Dermis microvascular lymphatic vessel endothelial cell (primary cell): ENCODE measurements at regions not wholly inside any gene's neighbourhood (a gene's known extent, or its start where the extent isn't known, plus 50 kb on each side); places are given as distances from the start of the nearest gene placed in this dataset.

ENCODE experiments used
- DNase-seq, 2 donors: peaks; one replicate each; pipeline versions ENCODE4 v3.0.0 to v3.0.0-alpha.2; 2010; ENCODE audit warnings: low read depth in 2 of 2

- DNase-seq, result peak; percentile 45 to 83
Measured at GRCh38 chr14:49999146-49999761, 106.4 kb downstream of the ARF6 start.

- DNase-seq, result no peak
Measured at GRCh38 chr14:49999826-50000379, 107.0 kb downstream of the ARF6 start.

- DNase-seq, result peak in 1 of 2 donors; percentile 56
Measured at GRCh38 chr14:50000380-50001150, 107.7 kb downstream of the ARF6 start.

DNA sequence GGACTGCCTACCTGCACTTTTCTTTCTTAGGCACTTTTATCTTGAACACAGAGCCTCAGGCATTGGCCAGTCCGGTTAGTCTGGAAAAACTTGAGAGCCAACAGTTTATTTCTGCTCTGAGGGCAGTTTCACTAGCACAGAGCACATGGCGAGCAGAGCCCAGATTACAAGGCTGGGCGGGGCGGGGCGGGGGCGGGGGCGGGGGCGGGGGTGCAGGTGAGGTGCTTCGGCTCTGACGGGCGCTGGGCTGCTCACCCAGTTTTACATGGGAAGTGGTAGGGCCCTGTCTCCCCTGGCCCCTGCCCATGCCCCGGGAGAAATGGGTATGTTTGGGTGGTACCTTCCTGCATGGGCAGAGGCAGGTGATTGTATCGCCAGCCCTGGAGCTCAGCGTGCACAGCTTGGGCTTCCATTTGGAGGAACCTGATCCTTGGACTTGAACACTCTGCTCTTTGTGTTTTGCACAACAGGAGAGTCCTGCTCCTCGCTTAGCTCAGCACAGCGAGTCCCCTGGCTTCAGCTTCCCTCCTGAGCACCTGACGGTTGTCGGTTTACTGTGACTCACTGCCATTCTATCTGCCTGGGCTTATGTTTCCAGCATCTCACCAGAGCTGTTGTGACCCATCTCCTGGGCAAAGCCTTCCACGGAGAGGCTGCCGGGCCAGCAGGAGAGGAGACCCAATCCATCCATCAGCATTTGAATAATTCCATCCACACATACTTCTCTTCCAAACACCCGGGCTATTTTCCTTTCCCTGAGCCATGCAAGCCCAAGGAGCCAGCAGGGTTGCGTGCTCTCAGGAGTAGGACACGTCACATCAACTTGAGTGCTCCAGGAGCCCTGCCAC is 108.5 kb downstream of the ARF6 start:
- peak in 1 of 2 donors; percentile 50 for DNase-seq

- no peak for DNase-seq
Measured at GRCh38 chr14:50001999-50002925, 109.4 kb downstream of the ARF6 start.

DNA sequence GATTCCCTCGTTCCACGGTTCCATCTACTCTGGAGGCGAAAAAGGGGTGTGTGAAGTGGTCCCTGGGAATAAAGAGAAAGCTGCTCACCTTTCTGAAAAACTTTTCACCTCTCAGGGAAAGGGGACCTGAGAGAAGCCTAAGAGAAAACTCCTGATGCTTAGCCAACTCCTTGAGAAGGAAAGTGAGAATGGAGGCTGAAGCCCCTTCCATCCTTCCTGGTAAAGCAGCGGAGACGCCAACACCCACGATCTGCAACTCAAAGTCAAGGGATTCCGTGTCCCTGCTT is 110.0 kb downstream of the ARF6 start:
- no peak for DNase-seq

DNA sequence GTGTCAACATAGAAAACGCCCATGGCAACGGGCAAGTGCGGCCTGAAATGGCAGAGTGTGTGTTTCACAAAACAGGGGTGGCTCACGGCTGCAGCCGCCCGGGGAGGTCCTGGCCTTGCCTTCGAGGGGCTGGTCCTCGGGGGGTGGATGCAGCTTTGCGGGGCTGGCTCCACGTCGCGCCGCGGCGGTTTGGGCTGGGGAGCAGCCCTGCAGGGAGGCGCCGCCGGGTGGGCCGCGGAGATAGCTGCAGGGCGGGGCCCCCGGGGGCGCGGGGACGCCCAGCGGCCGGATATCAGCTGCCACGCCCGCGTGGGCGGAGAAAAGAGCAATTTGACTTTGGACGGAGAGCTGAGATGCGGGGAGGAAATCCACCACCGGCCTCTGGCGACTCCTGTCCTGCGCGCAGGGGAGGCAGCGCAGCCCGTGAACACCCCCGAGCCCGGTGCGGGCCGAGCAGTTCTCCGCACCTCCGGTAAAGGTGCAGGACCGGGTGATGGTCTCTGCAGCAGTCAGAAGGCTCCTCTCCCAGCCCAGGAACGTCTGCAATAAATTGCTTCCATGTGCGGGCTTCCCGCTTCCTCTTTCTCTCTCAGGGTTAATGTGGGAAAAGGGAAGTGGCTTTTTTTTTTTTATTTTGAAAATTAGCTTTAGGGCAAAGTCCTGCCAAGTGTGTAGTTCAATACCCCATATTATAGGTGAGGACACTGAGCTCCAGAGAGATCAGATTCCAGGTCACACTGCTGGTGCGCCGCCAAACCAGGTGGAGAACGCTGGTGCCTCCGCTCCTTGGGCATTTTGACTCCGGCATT is 110.5 kb downstream of the ARF6 start:
- DNase-seq, result peak in 1 of 2 donors; percentile 38

- DNase-seq, result no peak
Measured at GRCh38 chr14:50006141-50006540, 110.2 kb downstream of the VCPKMT start.

GRCh38 chr14:50007123-50007903 is 109.1 kb downstream of the VCPKMT start:
- DNase-seq, result no peak

GRCh38 chr14:50008562-50008961 is 107.8 kb downstream of the VCPKMT start:
- DNase-seq, result no peak

- DNase-seq, result no peak
Measured at GRCh38 chr14:50008974-50009373, 107.4 kb downstream of the VCPKMT start.

GRCh38 chr14:50010752-50011151 is 105.6 kb downstream of the VCPKMT start:
- DNase-seq, result no peak

GRCh38 chr14:50011242-50011641 is 105.1 kb downstream of the VCPKMT start:
- no peak for DNase-seq

- no peak for DNase-seq
Measured at GRCh38 chr14:50012644-50013043, 103.7 kb downstream of the VCPKMT start.

- no peak for DNase-seq
Measured at GRCh38 chr14:50013198-50013918, 103.0 kb downstream of the VCPKMT start.

- DNase-seq, result no peak
Measured at GRCh38 chr14:50013934-50014333, 102.4 kb downstream of the VCPKMT start.

GRCh38 chr14:50014809-50015430 is 101.5 kb downstream of the VCPKMT start:
- DNase-seq, result no peak

- DNase-seq, result no peak
Measured at GRCh38 chr14:50015716-50016115, 100.7 kb downstream of the VCPKMT start.
